PC-9 (cell line): ENCODE measurements at regions not wholly inside any gene's neighbourhood (a gene's known extent, or its start where the extent isn't known, plus 50 kb on each side); places are given as distances from the start of the nearest gene placed in this dataset.

ENCODE experiments used
- BruUV-seq: library from RNA; stranded (reverse); fragments of 400-500 nt; replicated peaks from 2 replicates; lab custom pipeline; 2021; lab: Mats Ljungman, UMichigan
- CTCF ChIA-PET: fragments of 300-600 bp; sonication (Branson Sonifier 250); formaldehyde crosslinking; loops from one replicate; lab custom pipeline; 2022; ENCODE audit warnings: antibody characterized with exemption; lab: Charles Lee
- POLR2A ChIA-PET: fragments of 300-600 bp; sonication (Branson Sonifier 250); formaldehyde crosslinking; loops from one replicate; lab custom pipeline; 2022; ENCODE audit warnings: antibody characterized with exemption; ENCODE audit not compliant: unreplicated experiment; lab: Charles Lee
- DNase-seq, 2 experiments: peaks; one replicate each; pipeline versions ENCODE4 v3.0.0 to v3.0.0-alpha.2; 2015 to 2022; ENCODE audit warnings: mixed read lengths in 1 of 2
- H2AFZ ChIP-seq: fragments of 200-600 bp; sonication (generic); 2 replicates; pipeline ENCODE4 v1.8.1; 2017; ENCODE audit warnings: antibody characterized with exemption
- H3F3A ChIP-seq: fragments of 200-600 bp; sonication (generic); 2 replicates; pipeline ENCODE4 v1.8.1; 2017; ENCODE audit warnings: antibody characterized with exemption, mild to moderate bottlenecking, low read depth; ENCODE audit not compliant: insufficient read depth
- H3K27ac ChIP-seq: fragments of 200-600 bp; sonication (generic); 2 replicates; pipeline ENCODE4 v1.6.1; 2016; ENCODE audit warnings: mixed run types
- H3K27me3 ChIP-seq: fragments of 200-600 bp; sonication (generic); 2 replicates; pipeline ENCODE4 v1.6.1; 2016; ENCODE audit warnings: low read depth, mixed run types; ENCODE audit not compliant: insufficient read depth
- H3K36me3 ChIP-seq: fragments of 200-600 bp; sonication (generic); 2 replicates; pipeline ENCODE4 v1.6.1; 2016; ENCODE audit warnings: low read depth, mixed run types
- H3K4me1 ChIP-seq: fragments of 200-600 bp; sonication (generic); replicated peaks from 2 replicates; pipeline ENCODE4 v1.6.1; 2016; ENCODE audit warnings: mixed run types; ENCODE audit not compliant: insufficient read depth
- H3K4me2 ChIP-seq: fragments of 200-600 bp; sonication (generic); 2 replicates; pipeline ENCODE4 v1.6.1; 2017; ENCODE audit warnings: mixed run types
- H3K4me3 ChIP-seq: fragments of 200-600 bp; sonication (generic); 2 replicates; pipeline ENCODE4 v1.6.1; 2016; ENCODE audit warnings: mixed run types
- H3K79me2 ChIP-seq: fragments of 200-600 bp; sonication (generic); 2 replicates; pipeline ENCODE4 v1.6.1; 2017; ENCODE audit warnings: low read depth, mixed run types
- H3K9me2 ChIP-seq: fragments of 200-600 bp; sonication (generic); 2 replicates; pipeline ENCODE4 v1.8.1; 2017; ENCODE audit warnings: mild to moderate bottlenecking; ENCODE audit not compliant: insufficient read depth
- H3K9me3 ChIP-seq: fragments of 200-600 bp; sonication (generic); 2 replicates; pipeline ENCODE4 v1.8.1; 2016; ENCODE audit warnings: low read depth; ENCODE audit not compliant: insufficient read depth
- H4K20me1 ChIP-seq: fragments of 200-600 bp; sonication (generic); 2 replicates; pipeline ENCODE4 v1.8.1; 2017; ENCODE audit not compliant: insufficient read depth
- EZH2 ChIP-seq: fragments of 200-600 bp; sonication (generic); IDR thresholded peaks from 2 replicates; pipeline ENCODE4 v1.8.0; 2017; ENCODE audit warnings: antibody characterized with exemption, low read depth
- intact Hi-C: fragments of 100-400 bp; cut with micrococcal nuclease; formaldehyde crosslinking; loops from one replicate; pipeline ENCODE4 v1.10.0; 2022; ENCODE audit not compliant: unreplicated experiment
- TF ChIP-seq, protein P1 (sequence below): fragments of 200-600 bp; sonication (generic); conservative IDR thresholded peaks from 2 replicates; pipeline ENCODE4 v1.6.1; 2017; ENCODE audit warnings: mixed run types, antibody characterized with exemption, mild to moderate bottlenecking, moderate library complexity

DNA sequence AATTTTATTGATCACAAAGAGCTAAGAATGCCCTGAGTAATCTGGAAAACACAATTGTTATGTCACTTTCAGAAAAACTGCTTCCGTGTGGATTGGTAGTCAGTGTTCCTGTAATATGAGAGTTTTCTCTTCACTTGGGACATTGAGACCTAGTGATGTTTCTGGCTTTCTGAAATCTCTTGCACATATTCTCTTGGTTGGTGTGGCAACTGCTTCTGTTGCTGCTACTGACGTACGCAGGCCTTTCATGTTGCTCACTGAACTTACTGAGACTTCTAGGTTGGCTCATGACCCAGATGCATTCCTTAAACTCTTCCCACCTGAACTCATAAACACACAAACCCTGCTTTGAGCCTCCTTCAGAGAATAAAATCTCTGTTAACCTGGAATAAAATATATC is 175.0 kb upstream of the PFN2 start:
- no peak overlapping the region for H3K4me2 ChIP-seq

DNA sequence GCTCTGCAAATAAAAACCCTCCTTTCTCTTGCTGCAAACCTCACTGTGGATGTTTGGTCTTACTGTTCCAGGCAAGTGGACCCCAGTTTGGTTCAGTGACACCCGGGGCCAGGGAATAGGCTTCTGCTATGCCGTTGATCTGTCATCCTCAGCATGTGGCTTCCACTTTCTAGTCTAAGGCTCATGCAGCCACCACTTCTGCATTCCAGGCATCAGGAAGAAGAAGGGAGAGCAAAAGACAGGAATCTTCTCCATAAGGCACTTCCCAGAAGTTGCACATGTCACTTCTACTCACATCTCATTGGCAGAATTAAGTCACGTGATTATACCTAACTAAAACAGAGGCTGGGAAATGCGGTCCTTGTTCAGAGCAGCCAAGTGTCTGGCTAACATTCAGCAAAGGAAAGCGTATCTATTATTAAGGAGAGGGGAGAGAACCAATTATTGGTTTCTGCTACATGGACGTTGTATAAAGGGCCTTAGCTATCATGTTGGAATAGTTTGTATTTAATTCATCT is 173.6 kb upstream of the PFN2 start:
- H2AFZ ChIP-seq, result no peak overlapping the region
- H3K4me1 ChIP-seq, result peaks cover 24% of the 10 kb centered on the region
- POLR2A ChIA-PET, result no interaction called here
- intact Hi-C loops, result no loop called here
- H3K4me2 ChIP-seq, result no peak overlapping the region
- BruUV-seq, result no TSS peak
- H3K79me2 ChIP-seq, result no peaks in the 10 kb centered on the region
- peaks cover 5% of the 10 kb centered on the region; the same call in 1 of the 2 replicates for H3F3A ChIP-seq
- TF ChIP-seq, protein P1, sequence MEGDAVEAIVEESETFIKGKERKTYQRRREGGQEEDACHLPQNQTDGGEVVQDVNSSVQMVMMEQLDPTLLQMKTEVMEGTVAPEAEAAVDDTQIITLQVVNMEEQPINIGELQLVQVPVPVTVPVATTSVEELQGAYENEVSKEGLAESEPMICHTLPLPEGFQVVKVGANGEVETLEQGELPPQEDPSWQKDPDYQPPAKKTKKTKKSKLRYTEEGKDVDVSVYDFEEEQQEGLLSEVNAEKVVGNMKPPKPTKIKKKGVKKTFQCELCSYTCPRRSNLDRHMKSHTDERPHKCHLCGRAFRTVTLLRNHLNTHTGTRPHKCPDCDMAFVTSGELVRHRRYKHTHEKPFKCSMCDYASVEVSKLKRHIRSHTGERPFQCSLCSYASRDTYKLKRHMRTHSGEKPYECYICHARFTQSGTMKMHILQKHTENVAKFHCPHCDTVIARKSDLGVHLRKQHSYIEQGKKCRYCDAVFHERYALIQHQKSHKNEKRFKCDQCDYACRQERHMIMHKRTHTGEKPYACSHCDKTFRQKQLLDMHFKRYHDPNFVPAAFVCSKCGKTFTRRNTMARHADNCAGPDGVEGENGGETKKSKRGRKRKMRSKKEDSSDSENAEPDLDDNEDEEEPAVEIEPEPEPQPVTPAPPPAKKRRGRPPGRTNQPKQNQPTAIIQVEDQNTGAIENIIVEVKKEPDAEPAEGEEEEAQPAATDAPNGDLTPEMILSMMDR, result no peak
- no peak for TF ChIP-seq EZH2
- CTCF ChIA-PET, result no interaction called here
- H3K9me3 ChIP-seq, result no peaks in the 10 kb centered on the region
- DNase-seq, result no peak
- no peaks in the 10 kb centered on the region for H3K27me3 ChIP-seq
- no peaks in the 10 kb centered on the region for H3K9me2 ChIP-seq
- no peaks in the 10 kb centered on the region for H3K36me3 ChIP-seq
- no peaks in the 10 kb centered on the region for H4K20me1 ChIP-seq
- no peak overlapping the region for H3K27ac ChIP-seq
- H3K4me3 ChIP-seq, result no peak overlapping the region

More for the DNA sequence above, 175.0 kb upstream of the PFN2 start:
- POLR2A ChIA-PET, result no interaction called here
- H2AFZ ChIP-seq, result no peak overlapping the region
- no peak overlapping the region for H3K27ac ChIP-seq
- no peaks in the 10 kb centered on the region for H3K36me3 ChIP-seq
- CTCF ChIA-PET, result no interaction called here
- TF ChIP-seq EZH2, result no peak
- TF ChIP-seq, protein P1, result no peak
- no peaks in the 10 kb centered on the region for H3K9me2 ChIP-seq
- H3K79me2 ChIP-seq, result no peaks in the 10 kb centered on the region
- H3K4me3 ChIP-seq, result no peak overlapping the region
- H4K20me1 ChIP-seq, result no peaks in the 10 kb centered on the region
- H3K9me3 ChIP-seq, result no peaks in the 10 kb centered on the region
- H3K27me3 ChIP-seq, result no peaks in the 10 kb centered on the region
- no peak for DNase-seq
- intact Hi-C loops, result no loop called here
- peaks cover 38% of the 10 kb centered on the region for H3K4me1 ChIP-seq
- BruUV-seq, result no TSS peak
- H3F3A ChIP-seq, result peaks cover 5% of the 10 kb centered on the region; the same call in 1 of the 2 replicates

DNA sequence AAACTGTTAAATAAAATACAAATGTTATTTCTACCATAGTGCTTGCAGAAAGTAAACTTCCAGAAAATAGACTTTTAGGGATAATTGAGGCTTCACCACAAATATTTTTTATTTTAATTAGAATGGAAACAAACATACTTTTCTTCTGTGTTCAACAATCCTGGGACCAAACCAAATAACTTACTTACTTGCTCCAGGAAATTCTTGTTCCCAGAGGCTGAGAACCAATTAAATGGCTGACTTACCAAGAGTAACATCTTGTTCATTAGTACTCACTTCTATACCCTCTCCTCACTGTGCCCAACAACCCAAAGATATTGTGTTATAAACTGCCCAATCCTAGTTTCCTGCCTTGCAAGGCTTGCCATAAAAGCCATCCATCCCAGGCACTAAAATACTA is 172.2 kb upstream of the PFN2 start:
- no peaks in the 10 kb centered on the region for H4K20me1 ChIP-seq
- H3K4me1 ChIP-seq, result peaks cover 11% of the 10 kb centered on the region
- no peak overlapping the region for H3K4me3 ChIP-seq
- peaks cover 5% of the 10 kb centered on the region; the same call in 1 of the 2 replicates for H3F3A ChIP-seq
- TF ChIP-seq EZH2, result no peak
- TF ChIP-seq, protein P1, result no peak
- H3K9me3 ChIP-seq, result no peaks in the 10 kb centered on the region
- no peaks in the 10 kb centered on the region for H3K79me2 ChIP-seq
- ChIA-PET POLR2A (no interaction called here), CTCF (no interaction called here)
- H3K4me2 ChIP-seq, result no peak overlapping the region
- intact Hi-C loops, result no loop called here
- no peak overlapping the region for H2AFZ ChIP-seq
- BruUV-seq, result no TSS peak
- DNase-seq, result no peak
- no peaks in the 10 kb centered on the region for H3K9me2 ChIP-seq
- H3K36me3 ChIP-seq, result no peaks in the 10 kb centered on the region
- H3K27ac ChIP-seq, result no peak overlapping the region
- H3K27me3 ChIP-seq, result no peaks in the 10 kb centered on the region
